Ascending aorta (tissue), 2 donors: ENCODE measurements at regions not wholly inside any gene's neighbourhood (a gene's known extent, or its start where the extent isn't known, plus 50 kb on each side); places are given as distances from the start of the nearest gene placed in this dataset.

Experiments
- DNase-seq, 2 donors: peaks; one replicate each; pipeline ENCODE4 v3.0.0-alpha.2; 2019; ENCODE audit warnings: low spot score in 2 of 2
- H3K27ac ChIP-seq, 2 donors: fragments of 200-600 bp; sonication (generic); one replicate each; pipeline ENCODE4 v1.5.1; 2016 to 2017; ENCODE audit warnings: mild to moderate bottlenecking in 1 of 2
- H3K27me3 ChIP-seq: fragments of 200-600 bp; sonication (generic); one replicate; pipeline ENCODE4 v1.5.1; 2017
- H3K36me3 ChIP-seq, 2 donors: fragments of 200-600 bp; sonication (generic); one replicate each; pipeline ENCODE4 v1.5.1; 2016
- H3K4me1 ChIP-seq, 2 donors: fragments of 200-600 bp; sonication (generic); one replicate each; pipeline ENCODE4 v1.5.1; 2016 to 2017; ENCODE audit warnings: mild to moderate bottlenecking in 1 of 2
- H3K4me3 ChIP-seq, 2 donors: fragments of 200-600 bp; sonication (generic); one replicate each; pipeline ENCODE4 v1.5.1; 2016 to 2017; ENCODE audit warnings: mild to moderate bottlenecking in 1 of 2
- H3K9me3 ChIP-seq, 2 donors: fragments of 200-600 bp; sonication (generic); one replicate each; pipeline ENCODE4 v1.5.1; 2016
- CTCF ChIP-seq, 3 experiments: fragments of 200-600 bp in 2 of 3; fragments of 450-650 bp in 1 of 3; sonication (generic) in 2 of 3; IDR thresholded peaks; one replicate each; pipeline ENCODE4 v1.5.1; 2016 to 2019; ENCODE audit warnings: antibody characterized with exemption in 3 of 3, mild to moderate bottlenecking in 1 of 3, moderate library complexity in 1 of 3
- intact Hi-C: fragments of 100-400 bp; cut with DNase I; formaldehyde crosslinking; loops from one replicate; pipeline ENCODE4 v1.15.1; 2023

- peak overlapping the region in 1 of 2 donors; percentile 8 for H3K4me3 ChIP-seq
- intact Hi-C loops, result loop anchor here (5.0 to 10.0 kb wide), 3 partner anchors 268 to 1416 kb away; no protein-coding TSS in a partner anchor
- H3K4me1 ChIP-seq, result peaks cover 0 to 9% of the 10 kb centered on the region in 2 donors
- no peaks in the 10 kb centered on the region for H3K9me3 ChIP-seq
- no peak for DNase-seq
- peak overlapping the region in 1 of 2 donors; percentile 35 for H3K27ac ChIP-seq
- no peaks in the 10 kb centered on the region for H3K36me3 ChIP-seq
- TF ChIP-seq CTCF (IDR thresholded peaks at IDR 0.05), result no peak
- no peaks in the 10 kb centered on the region for H3K27me3 ChIP-seq
Observed at GRCh38 chr18:26650310-26651268, 102.2 kb upstream of the KCTD1 start.

- Histone ChIP-seq H3K4me1 (no peaks in the 10 kb centered on the region), H3K27ac (no peak overlapping the region), H3K9me3 (no peaks in the 10 kb centered on the region), H3K4me3 (no peak overlapping the region), H3K36me3 (no peaks in the 10 kb centered on the region), H3K27me3 (no peaks in the 10 kb centered on the region)
- intact Hi-C loops, result no loop called here
- TF ChIP-seq CTCF (IDR thresholded peaks at IDR 0.05), result no peak
- DNase-seq, result no peak
Observed at GRCh38 chr18:26649193-26649543, 100.8 kb upstream of the KCTD1 start.

GRCh38 chr18:26648509-26649192 is 100.3 kb upstream of the KCTD1 start:
- intact Hi-C loops, result no loop called here
- H3K27me3 ChIP-seq, result no peaks in the 10 kb centered on the region
- H3K9me3 ChIP-seq, result no peaks in the 10 kb centered on the region
- TF ChIP-seq CTCF (IDR thresholded peaks at IDR 0.05), result no peak
- no peak overlapping the region for H3K4me3 ChIP-seq
- H3K4me1 ChIP-seq, result no peaks in the 10 kb centered on the region
- H3K36me3 ChIP-seq, result no peaks in the 10 kb centered on the region
- H3K27ac ChIP-seq, result no peak overlapping the region
- no peak for DNase-seq

- no peaks in the 10 kb centered on the region for H3K36me3 ChIP-seq
- H3K9me3 ChIP-seq, result no peaks in the 10 kb centered on the region
- no peak for TF ChIP-seq CTCF (IDR thresholded peaks at IDR 0.05)
- intact Hi-C loops, result no loop called here
- H3K27me3 ChIP-seq, result no peaks in the 10 kb centered on the region
- no peak overlapping the region for H3K27ac ChIP-seq
- no peak overlapping the region for H3K4me3 ChIP-seq
- no peaks in the 10 kb centered on the region for H3K4me1 ChIP-seq
- no peak for DNase-seq
Observed at GRCh38 chr18:26646901-26647300, 98.5 kb upstream of the KCTD1 start.

- Histone ChIP-seq H3K36me3 (no peaks in the 10 kb centered on the region), H3K4me1 (no peaks in the 10 kb centered on the region), H3K27ac (no peak overlapping the region), H3K27me3 (no peaks in the 10 kb centered on the region), H3K4me3 (no peak overlapping the region), H3K9me3 (no peaks in the 10 kb centered on the region)
- no peak for DNase-seq
- intact Hi-C loops, result loop anchor here (5.0 kb wide), 1 partner anchor 115 kb away; no protein-coding TSS in a partner anchor
- TF ChIP-seq CTCF (IDR thresholded peaks at IDR 0.05), result no peak
Observed at GRCh38 chr18:26642440-26643348, 94.3 kb upstream of the KCTD1 start.
